Uterus (tissue), 2 donors: ENCODE measurements at regions not wholly inside any gene's neighbourhood (a gene's known extent, or its start where the extent isn't known, plus 50 kb on each side); places are given as distances from the start of the nearest gene placed in this dataset.

Experiments used
- CTCF ChIP-seq, 4 experiments: fragments of 200-600 bp in 2 of 4; fragments of 450-650 bp in 2 of 4; sonication (generic) in 2 of 4; IDR thresholded peaks; one replicate each; pipeline ENCODE4 v1.5.1; 2016 to 2019; ENCODE audit warnings: antibody characterized with exemption in 4 of 4, mild to moderate bottlenecking in 2 of 4, moderate library complexity in 1 of 4
- POLR2A ChIP-seq, 2 donors: fragments of 450-650 bp; IDR thresholded peaks; one replicate each; pipeline ENCODE4 v1.6.1; 2016; ENCODE audit warnings: antibody characterized with exemption in 2 of 2, mild to moderate bottlenecking in 1 of 2, moderate library complexity in 1 of 2

DNA sequence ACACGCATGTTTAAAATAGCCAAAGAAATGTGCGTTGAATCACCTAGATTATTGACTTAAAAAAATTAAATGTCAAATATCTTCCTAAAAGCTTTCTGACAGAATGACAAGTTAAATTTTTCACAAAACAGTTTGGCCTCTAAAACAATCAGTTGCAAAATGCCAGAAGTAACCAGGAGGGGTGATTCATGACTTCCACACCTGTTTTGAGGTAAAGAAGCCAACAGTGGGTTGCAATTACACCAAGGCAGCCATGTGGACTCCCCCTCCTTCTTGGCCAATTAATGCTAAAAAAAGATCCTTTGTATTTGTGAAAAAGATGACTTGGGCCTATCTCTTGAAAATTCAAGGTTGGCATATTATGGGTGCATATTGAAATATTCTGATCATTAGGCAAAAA is 424.8 kb downstream of the CBLN4 start:
- TF ChIP-seq CTCF (IDR thresholded peaks at IDR 0.05) (no peak), POLR2A (IDR thresholded peaks at IDR 0.05) (no peak)
